ENCODE measurements at regions not wholly inside any gene's neighbourhood (a gene's known extent, or its start where the extent isn't known, plus 50 kb on each side); places are given as distances from the start of the nearest gene placed in this dataset.

- Mint-ChIP-seq H3K36me3 (ENCODE audit: insufficient read depth) (no peaks in the 10 kb centered on the region), H3K27me3 (no peaks in the 10 kb centered on the region), H3K4me1 (peaks cover 14% of the 10 kb centered on the region), H3K27ac (ENCODE audit: low read depth) (no peak overlapping the region), H3K4me3 (no peak overlapping the region), H3K9me3 (no peaks in the 10 kb centered on the region)
- ATAC-seq (replicated peaks; ENCODE audit: extremely low read depth, poor library complexity, severe bottlenecking) = no peak
- no peak for DNase-seq (ENCODE audit: low spot score in 2 of 2)
These were observed 160.3 kb downstream of the PTEN start for GRCh38 chr10:88023676-88024075.

GRCh38 chr10:88026031-88026430, 162.6 kb downstream of the PTEN start:
- Mint-ChIP-seq H3K4me1 (peaks cover 19% of the 10 kb centered on the region), H3K9me3 (no peaks in the 10 kb centered on the region), H3K27ac (ENCODE audit: low read depth) (no peak overlapping the region), H3K4me3 (no peak overlapping the region), H3K27me3 (no peaks in the 10 kb centered on the region), H3K36me3 (ENCODE audit: insufficient read depth) (no peaks in the 10 kb centered on the region)
- ATAC-seq (replicated peaks; ENCODE audit: extremely low read depth, poor library complexity, severe bottlenecking) = no peak
- no peak for DNase-seq (ENCODE audit: low spot score in 2 of 2)

GRCh38 chr10:88027570-88027969, 164.1 kb downstream of the PTEN start:
- peak overlapping the region; percentile 83 for H3K27ac Mint-ChIP-seq (ENCODE audit: low read depth)
- DNase-seq (ENCODE audit: low spot score in 2 of 2) = no peak
- H3K27me3 Mint-ChIP-seq = no peaks in the 10 kb centered on the region
- no peaks in the 10 kb centered on the region for H3K36me3 Mint-ChIP-seq (ENCODE audit: insufficient read depth)
- peaks cover 19% of the 10 kb centered on the region for H3K4me1 Mint-ChIP-seq
- peak; percentile 30 for ATAC-seq (replicated peaks; ENCODE audit: extremely low read depth, poor library complexity, severe bottlenecking)
- H3K4me3 Mint-ChIP-seq = no peak overlapping the region
- no peaks in the 10 kb centered on the region for H3K9me3 Mint-ChIP-seq

GRCh38 chr10:88028072-88028471, 164.6 kb downstream of the PTEN start:
- H3K4me1 Mint-ChIP-seq = peaks cover 19% of the 10 kb centered on the region
- H3K36me3 Mint-ChIP-seq (ENCODE audit: insufficient read depth) = no peaks in the 10 kb centered on the region
- ATAC-seq (replicated peaks; ENCODE audit: extremely low read depth, poor library complexity, severe bottlenecking) (no peak), DNase-seq (ENCODE audit: low spot score in 2 of 2) (no peak)
- peak overlapping the region; percentile 83 for H3K27ac Mint-ChIP-seq (ENCODE audit: low read depth)
- H3K27me3 Mint-ChIP-seq = no peaks in the 10 kb centered on the region
- H3K9me3 Mint-ChIP-seq = no peaks in the 10 kb centered on the region
- no peak overlapping the region for H3K4me3 Mint-ChIP-seq

GRCh38 chr10:88028654-88029053, 165.2 kb downstream of the PTEN start:
- Mint-ChIP-seq H3K36me3 (ENCODE audit: insufficient read depth) (no peaks in the 10 kb centered on the region), H3K4me3 (no peak overlapping the region), H3K27me3 (no peaks in the 10 kb centered on the region), H3K4me1 (peaks cover 19% of the 10 kb centered on the region), H3K27ac (ENCODE audit: low read depth) (no peak overlapping the region), H3K9me3 (no peaks in the 10 kb centered on the region)
- peak; percentile 79 for ATAC-seq (replicated peaks; ENCODE audit: extremely low read depth, poor library complexity, severe bottlenecking)
- DNase-seq (ENCODE audit: low spot score in 2 of 2) = no peak

- DNase-seq (ENCODE audit: low spot score in 2 of 2) (no peak), ATAC-seq (replicated peaks; ENCODE audit: extremely low read depth, poor library complexity, severe bottlenecking) (no peak)
- H3K9me3 Mint-ChIP-seq = no peaks in the 10 kb centered on the region
- H3K36me3 Mint-ChIP-seq (ENCODE audit: insufficient read depth) = no peaks in the 10 kb centered on the region
- peaks cover 19% of the 10 kb centered on the region for H3K4me1 Mint-ChIP-seq
- H3K27ac Mint-ChIP-seq (ENCODE audit: low read depth) = no peak overlapping the region
- H3K27me3 Mint-ChIP-seq = no peaks in the 10 kb centered on the region
- H3K4me3 Mint-ChIP-seq = no peak overlapping the region
These were observed 169.1 kb downstream of the PTEN start for GRCh38 chr10:88032566-88032965.

GRCh38 chr10:88033385-88033784, 170.0 kb downstream of the PTEN start:
- H3K4me3 Mint-ChIP-seq = no peak overlapping the region
- no peaks in the 10 kb centered on the region for H3K27me3 Mint-ChIP-seq
- H3K4me1 Mint-ChIP-seq = peaks cover 17% of the 10 kb centered on the region
- H3K36me3 Mint-ChIP-seq (ENCODE audit: insufficient read depth) = no peaks in the 10 kb centered on the region
- H3K27ac Mint-ChIP-seq (ENCODE audit: low read depth) = no peak overlapping the region
- DNase-seq (ENCODE audit: low spot score in 2 of 2) (no peak), ATAC-seq (replicated peaks; ENCODE audit: extremely low read depth, poor library complexity, severe bottlenecking) (no peak)
- H3K9me3 Mint-ChIP-seq = no peaks in the 10 kb centered on the region

GRCh38 chr10:88033793-88034192, 170.4 kb downstream of the PTEN start:
- no peaks in the 10 kb centered on the region for H3K27me3 Mint-ChIP-seq
- no peak overlapping the region for H3K4me3 Mint-ChIP-seq
- no peaks in the 10 kb centered on the region for H3K36me3 Mint-ChIP-seq (ENCODE audit: insufficient read depth)
- H3K9me3 Mint-ChIP-seq = no peaks in the 10 kb centered on the region
- ATAC-seq (replicated peaks; ENCODE audit: extremely low read depth, poor library complexity, severe bottlenecking) (no peak), DNase-seq (ENCODE audit: low spot score in 2 of 2) (no peak)
- peaks cover 12% of the 10 kb centered on the region for H3K4me1 Mint-ChIP-seq
- no peak overlapping the region for H3K27ac Mint-ChIP-seq (ENCODE audit: low read depth)

- Mint-ChIP-seq H3K27ac (ENCODE audit: low read depth) (no peak overlapping the region), H3K4me1 (peaks cover 9% of the 10 kb centered on the region), H3K27me3 (no peaks in the 10 kb centered on the region), H3K4me3 (no peak overlapping the region), H3K9me3 (no peaks in the 10 kb centered on the region), H3K36me3 (ENCODE audit: insufficient read depth) (no peaks in the 10 kb centered on the region)
- DNase-seq (ENCODE audit: low spot score in 2 of 2) = no peak
- ATAC-seq (replicated peaks; ENCODE audit: extremely low read depth, poor library complexity, severe bottlenecking) = no peak
These were observed 172.7 kb downstream of the PTEN start for GRCh38 chr10:88036126-88036525.

- Mint-ChIP-seq H3K36me3 (ENCODE audit: insufficient read depth) (no peaks in the 10 kb centered on the region), H3K4me3 (no peak overlapping the region), H3K9me3 (no peaks in the 10 kb centered on the region), H3K27ac (ENCODE audit: low read depth) (peak overlapping the region; percentile 6), H3K27me3 (no peaks in the 10 kb centered on the region), H3K4me1 (peaks cover 9% of the 10 kb centered on the region)
- ATAC-seq (replicated peaks; ENCODE audit: extremely low read depth, poor library complexity, severe bottlenecking) (no peak), DNase-seq (ENCODE audit: low spot score in 2 of 2) (no peak)
These were observed 174.2 kb downstream of the PTEN start for GRCh38 chr10:88037623-88038022.

- peaks cover 9% of the 10 kb centered on the region for H3K4me1 Mint-ChIP-seq
- no peak for DNase-seq (ENCODE audit: low spot score in 2 of 2)
- no peaks in the 10 kb centered on the region for H3K9me3 Mint-ChIP-seq
- H3K36me3 Mint-ChIP-seq (ENCODE audit: insufficient read depth) = no peaks in the 10 kb centered on the region
- no peaks in the 10 kb centered on the region for H3K27me3 Mint-ChIP-seq
- H3K4me3 Mint-ChIP-seq = no peak overlapping the region
- peak overlapping the region; percentile 6 for H3K27ac Mint-ChIP-seq (ENCODE audit: low read depth)
- no peak for ATAC-seq (replicated peaks; ENCODE audit: extremely low read depth, poor library complexity, severe bottlenecking)
These were observed 174.8 kb downstream of the PTEN start for GRCh38 chr10:88038268-88038667.

GRCh38 chr10:88039496-88040200, 176.2 kb downstream of the PTEN start:
- no peak for DNase-seq (ENCODE audit: low spot score in 2 of 2)

GRCh38 chr10:88041243-88042159, 178.1 kb downstream of the PTEN start:
- ATAC-seq (replicated peaks; ENCODE audit: extremely low read depth, poor library complexity, severe bottlenecking) (no peak), DNase-seq (ENCODE audit: low spot score in 2 of 2) (no peak)
- no peaks in the 10 kb centered on the region for H3K27me3 Mint-ChIP-seq
- H3K4me3 Mint-ChIP-seq = no peak overlapping the region
- H3K9me3 Mint-ChIP-seq = no peaks in the 10 kb centered on the region
- H3K4me1 Mint-ChIP-seq = peaks cover 9% of the 10 kb centered on the region
- H3K27ac Mint-ChIP-seq (ENCODE audit: low read depth) = no peak overlapping the region
- no peaks in the 10 kb centered on the region for H3K36me3 Mint-ChIP-seq (ENCODE audit: insufficient read depth)

More at GRCh38 chr10:88039496-88040200, 176.2 kb downstream of the PTEN start:
- ATAC-seq (replicated peaks; ENCODE audit: extremely low read depth, poor library complexity, severe bottlenecking) = no peak
- peaks cover 9% of the 10 kb centered on the region for H3K4me1 Mint-ChIP-seq
- no peaks in the 10 kb centered on the region for H3K9me3 Mint-ChIP-seq
- H3K27ac Mint-ChIP-seq (ENCODE audit: low read depth) = no peak overlapping the region
- H3K4me3 Mint-ChIP-seq = no peak overlapping the region
- no peaks in the 10 kb centered on the region for H3K36me3 Mint-ChIP-seq (ENCODE audit: insufficient read depth)
- no peaks in the 10 kb centered on the region for H3K27me3 Mint-ChIP-seq
